ENCODE measurements at regions not wholly inside any gene's neighbourhood (a gene's known extent, or its start where the extent isn't known, plus 50 kb on each side); places are given as distances from the start of the nearest gene placed in this dataset.
"Not testable (repeated sequence)": the region's sequence is repeated elsewhere in the genome, so short reads cannot be mapped to it uniquely, and the experiment has no call there.

DNA sequence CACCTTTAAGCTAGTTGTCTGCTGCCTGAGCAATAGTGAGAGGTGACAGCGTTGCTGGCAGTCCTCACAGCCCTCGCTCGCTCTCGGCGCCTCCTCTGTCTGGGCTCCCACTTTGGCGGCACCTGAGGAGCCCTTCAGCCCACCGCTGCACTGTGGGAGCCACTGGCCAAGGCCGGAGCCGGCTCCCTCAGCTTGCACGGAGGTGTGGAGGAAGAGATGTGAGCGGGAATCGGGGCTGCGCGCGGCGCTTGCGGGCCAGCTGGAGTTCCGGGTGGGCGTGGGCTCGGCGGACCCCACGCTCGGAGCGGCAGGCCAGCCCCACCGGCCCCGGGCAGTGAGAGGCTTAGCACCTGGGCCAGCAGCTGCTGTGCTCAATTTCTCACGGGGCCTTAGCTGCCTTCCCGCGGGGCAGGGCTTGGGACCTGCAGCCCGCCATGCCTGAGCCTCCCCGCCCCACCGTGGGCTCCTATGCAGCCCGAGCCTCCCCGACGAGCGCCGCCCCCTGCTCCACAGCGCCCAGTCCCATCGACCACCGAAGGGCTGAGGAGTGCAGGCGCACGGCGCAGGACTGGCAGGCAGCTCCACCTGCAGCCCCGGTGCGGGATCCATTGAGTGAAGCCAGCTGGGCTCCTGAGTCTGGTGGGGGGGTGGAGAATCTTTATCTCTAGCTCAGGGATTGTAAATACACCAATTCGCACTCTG, 1424.5 kb downstream of the EFNA5 start:
- DNase-seq (ENCODE audit: low read depth in 2 of 2), result not testable (repeated sequence)

DNA sequence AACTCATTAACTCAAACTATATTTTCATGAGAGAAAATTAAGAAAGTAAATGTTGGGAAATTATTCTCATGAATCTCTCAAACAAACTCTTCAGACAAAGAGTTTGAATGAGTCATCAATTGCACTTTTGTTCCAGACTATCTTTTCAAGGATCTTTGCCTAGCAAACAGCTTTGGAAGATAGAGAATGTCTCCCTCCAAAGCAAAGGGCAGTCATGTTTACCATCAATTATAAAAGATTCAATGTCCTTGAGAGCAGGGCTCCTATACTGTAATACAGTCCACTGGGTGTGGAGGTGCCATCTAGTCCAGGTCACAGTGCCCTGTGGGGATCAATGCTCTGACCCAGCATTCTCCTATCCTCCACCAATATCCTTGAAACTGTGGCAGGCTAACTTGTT, 1429.3 kb downstream of the EFNA5 start:
- no peak for DNase-seq (ENCODE audit: low read depth in 2 of 2)

DNA sequence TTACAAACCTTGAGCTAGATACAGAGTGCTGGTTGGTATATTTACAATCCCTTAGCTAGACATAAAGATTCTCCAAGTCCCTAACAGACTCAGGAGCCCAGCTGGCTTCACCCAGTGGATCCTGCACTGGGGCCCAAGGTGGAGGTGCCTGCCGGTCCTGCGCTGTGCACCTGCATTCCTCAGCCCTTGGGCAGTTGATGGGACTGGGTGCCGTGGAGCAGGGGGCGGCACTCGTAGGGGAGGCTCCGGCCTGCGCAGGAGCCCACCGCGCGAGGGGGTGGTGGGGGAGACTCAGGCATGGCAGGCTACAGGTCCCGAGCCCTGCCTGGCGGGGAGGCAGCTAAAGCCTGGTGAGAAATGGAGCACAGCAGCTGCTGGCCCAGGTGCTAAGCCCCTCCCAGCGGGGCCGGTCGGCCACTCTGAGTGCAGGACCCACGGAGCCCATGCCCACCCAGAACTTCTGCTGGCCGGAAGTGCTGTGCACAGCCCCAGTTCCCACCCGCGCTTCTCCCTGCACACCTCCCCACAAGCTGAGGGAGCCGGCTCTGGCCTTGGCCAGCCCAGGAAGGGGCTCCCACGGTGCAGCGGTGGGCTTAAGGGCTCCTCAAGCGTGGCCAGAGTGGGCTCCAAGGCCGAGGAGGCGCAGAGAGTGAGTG, 1464.7 kb downstream of the EFNA5 start:
- no peak for DNase-seq (ENCODE audit: low read depth in 2 of 2)

DNA sequence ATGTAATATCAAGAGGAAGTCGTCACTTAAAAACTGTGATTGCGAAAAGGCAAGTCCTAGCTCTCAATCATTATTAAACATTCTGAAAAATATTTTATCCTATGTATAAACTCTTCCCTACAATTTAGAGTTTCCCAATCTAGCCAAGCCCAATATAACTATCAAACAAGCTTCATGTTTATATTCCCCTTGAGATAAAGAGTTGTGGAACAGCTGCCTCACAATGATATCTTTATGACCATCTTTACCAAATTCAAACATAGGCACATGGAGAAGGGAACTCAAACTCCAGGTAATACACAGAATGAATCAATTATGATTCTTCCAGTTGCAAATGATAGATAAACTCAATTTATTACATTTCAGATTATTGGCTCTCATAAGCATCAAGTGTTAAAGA, 1468.7 kb downstream of the EFNA5 start:
- DNase-seq (ENCODE audit: low read depth in 2 of 2), result no peak

DNA sequence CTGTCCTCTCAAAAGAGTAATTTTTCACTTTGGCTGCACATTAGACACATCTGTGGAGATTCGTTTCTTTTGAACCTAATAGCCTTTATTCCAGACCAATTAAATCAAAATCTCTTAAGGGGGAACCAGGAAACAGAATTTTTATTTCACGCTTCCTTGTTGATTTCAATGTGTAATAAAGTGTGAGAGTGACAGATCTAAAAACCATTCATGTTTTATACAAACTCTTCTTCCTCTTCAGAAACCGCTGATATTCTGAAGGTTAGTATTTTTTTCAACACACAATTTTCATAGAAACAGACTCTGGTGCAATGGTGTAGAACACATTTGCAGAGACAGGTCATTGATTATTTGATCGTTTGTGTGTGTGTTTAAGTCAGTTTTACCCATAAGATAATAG, 1469.8 kb downstream of the EFNA5 start:
- no peak for DNase-seq (ENCODE audit: low read depth in 2 of 2)

DNA sequence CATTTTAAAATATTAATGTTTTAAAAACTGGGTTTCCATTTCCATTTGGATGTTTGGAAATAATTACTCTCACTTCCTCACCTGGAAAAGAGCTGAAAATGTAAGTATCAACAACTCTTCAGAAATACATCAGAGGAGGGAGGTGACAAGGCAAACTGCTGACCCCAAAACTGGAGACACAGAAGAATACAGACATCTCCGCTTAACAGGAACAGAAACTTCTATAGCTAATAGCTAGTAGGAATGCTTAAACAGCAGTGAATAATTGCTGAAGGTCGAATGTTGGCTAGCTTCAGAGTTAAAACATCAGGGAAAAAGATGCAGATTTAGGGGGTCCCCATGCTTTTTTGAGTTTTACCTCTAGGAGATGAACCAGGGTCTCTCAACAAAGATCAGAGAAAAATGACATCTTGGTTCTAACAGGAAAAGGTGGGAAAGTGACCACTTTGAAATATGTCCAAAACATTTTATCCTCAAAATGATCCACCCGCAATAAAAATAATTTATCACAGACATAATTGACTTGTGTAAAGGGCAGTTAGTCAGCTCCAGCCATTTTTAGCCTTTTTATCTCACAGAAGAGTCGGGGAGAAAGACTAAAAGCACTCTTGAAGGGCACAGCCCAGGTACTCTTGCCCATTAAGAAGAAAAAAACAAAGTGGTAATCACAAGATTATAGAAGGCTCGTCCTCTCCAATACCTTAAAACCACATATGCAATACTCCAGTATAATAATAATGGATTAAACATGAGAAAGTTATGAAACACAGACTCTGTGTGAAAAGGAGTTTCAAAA, 1474.9 kb downstream of the EFNA5 start:
- no peak for DNase-seq (ENCODE audit: low read depth in 2 of 2)

DNA sequence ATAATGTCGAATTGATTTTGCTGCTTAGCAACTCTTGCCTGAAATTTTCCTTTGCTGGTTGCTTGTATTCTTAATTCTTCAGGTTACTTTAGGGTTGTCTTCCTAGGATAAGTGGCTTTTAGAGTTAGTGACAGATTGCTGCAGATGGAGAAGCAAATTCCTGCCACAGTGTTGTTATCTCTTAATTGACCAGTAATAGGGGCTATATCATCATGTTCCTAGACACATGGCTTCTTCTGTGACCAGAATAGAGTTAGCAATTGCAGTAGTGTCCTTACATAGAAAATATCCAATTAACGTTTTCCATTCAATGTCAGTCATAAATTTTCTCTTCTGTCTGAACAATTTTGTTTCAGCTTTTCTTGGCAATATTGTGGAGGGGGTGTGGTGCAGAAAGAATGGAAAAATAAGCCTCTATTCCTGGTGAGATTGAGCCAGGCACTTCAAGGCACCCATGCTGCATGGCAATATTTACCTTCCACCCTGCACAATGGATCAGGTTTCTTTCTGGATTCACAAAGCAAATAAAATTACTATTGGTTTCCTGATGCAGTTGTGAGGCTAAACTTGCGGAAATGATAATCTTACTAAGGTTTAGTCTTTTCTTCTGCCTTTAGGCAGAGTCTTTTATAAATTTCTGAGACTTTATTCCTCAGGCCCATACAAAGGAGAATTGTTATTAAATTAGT, 1481.5 kb downstream of the EFNA5 start:
- no peak for DNase-seq (ENCODE audit: low read depth in 2 of 2)

DNA sequence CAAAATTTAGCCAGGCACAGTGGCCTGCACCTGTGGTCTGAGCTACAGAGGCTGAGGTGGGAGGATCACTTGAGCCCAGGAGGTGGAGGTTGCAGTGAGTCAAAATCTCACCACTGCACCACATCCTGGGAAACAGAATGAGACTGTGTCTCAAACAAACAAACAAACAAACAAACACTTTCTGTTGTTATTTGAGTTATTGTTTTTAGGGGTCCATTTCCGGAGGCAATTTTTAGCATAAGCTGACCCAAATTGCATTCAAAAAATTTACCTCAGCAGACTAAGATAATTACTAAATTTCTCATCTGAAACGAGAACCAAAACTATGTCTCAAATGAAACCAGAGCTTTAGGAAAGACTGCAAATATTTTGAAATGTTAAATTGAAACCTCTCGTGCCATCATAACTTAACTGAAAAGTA, 1485.1 kb downstream of the EFNA5 start:
- DNase-seq (ENCODE audit: low read depth in 2 of 2), result no peak

DNA sequence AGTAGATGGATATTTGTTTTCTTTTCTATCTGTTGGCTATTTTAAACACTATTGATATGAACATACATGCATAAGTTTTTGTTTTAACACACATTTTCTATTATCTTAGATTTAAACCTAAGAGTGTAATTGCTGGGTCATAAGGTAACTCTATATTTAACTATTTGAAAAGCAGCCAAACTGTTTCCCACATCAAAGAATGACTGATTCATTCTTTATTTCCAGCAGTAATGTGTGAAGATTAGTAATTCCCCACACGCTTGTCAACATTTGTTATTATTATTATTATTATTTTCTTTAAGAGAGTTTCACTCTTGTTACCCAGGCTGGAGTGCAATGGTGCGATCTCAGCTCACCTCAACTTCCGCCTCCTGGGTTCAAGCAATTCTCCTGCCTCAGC, 1495.8 kb downstream of the EFNA5 start:
- DNase-seq (ENCODE audit: low read depth in 2 of 2), result no peak

DNA sequence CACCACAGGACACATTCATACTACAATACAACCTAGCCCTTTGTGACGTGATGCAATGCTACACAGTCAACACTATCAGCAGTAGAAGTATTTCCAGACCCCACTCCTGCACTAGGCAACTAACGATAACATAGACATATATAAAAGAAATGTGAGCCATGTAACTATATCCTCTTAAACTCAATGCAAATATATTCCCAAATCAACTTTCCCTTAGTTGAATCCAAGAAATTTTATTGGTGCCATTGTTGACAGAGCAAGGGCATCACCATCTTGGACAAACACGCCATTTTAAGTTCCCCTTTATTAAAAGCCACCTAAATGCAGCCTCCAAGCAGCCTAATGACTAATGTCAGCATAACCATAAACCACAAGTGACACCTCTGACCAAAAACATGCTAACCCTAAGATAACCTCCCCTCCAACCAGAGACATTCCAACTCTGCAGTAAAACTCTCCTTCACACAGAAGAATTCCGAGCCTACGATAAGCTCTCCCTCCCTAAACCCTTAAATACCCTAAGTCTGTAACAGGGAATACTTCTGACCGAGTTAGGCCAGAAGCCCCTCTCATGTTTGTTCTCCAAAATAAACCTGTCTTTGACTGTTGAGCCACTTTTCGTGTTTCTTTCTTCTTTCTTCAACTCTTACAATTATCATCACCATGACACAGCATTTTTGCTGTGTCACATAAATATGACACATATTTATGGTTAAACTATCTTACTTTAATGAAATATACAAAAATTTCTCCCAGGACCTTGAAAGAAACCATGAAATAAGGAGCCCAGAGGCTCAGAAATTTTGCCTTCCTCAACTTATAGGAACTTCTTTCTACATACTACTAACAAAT, 1497.8 kb downstream of the EFNA5 start:
- DNase-seq (ENCODE audit: low read depth in 2 of 2), result no peak

DNA sequence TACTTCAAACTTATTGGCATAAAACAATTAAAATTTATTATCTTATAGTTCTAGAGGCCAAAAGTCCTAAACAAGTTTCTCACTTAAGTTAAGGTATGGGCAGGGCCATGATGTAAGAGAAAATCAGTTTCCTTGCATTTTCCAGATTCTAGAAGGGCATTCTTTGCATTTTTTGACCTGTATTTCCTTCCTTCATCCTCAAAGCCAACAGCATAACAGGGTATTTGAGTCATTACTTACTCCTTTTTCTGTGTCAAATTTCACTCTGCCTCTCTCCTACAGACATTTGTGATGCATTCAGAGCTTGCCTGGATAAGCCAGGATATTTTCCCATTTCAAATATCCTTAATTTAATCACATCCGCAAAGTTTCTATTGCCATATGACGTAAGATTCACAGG, 1499.0 kb downstream of the EFNA5 start:
- DNase-seq (ENCODE audit: low read depth in 2 of 2), result no peak

DNA sequence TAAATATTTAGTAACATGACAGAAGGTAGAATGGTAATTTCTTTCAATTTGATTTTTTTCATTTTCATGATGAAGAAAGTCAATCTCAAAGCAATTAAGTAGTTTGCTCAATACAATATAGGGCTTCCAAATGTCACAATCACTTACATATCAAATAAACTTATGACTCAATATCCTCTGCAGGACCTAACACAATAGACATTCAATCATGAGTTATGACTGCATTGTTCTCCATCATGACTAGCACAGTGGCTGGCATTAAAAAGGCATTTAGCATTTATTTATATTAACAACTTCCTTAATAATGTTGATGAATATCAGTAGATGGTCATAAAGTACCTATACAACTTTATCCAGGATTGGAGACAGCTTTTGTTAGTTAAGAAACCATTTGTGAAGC, 1499.6 kb downstream of the EFNA5 start:
- DNase-seq (ENCODE audit: low read depth in 2 of 2), result no peak

DNA sequence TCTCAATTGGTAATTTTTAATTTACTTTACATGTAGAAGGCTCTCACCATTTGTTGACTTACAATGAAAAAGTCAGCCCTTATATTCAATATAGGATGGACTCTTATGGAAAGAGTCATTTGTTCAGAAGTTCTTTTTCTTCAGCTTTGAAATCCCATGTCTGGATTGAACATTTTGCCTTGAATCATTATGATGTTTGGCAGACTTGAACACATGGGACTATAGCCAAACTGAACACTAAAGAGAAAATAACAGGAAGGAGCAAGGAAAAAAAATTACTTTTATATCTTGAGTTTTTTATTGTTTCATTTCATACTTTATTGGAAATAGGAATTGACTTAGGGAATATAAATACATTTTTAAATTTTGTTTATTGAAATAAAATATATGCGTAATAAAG, 1503.0 kb downstream of the EFNA5 start:
- no peak for DNase-seq (ENCODE audit: low read depth in 2 of 2)

DNA sequence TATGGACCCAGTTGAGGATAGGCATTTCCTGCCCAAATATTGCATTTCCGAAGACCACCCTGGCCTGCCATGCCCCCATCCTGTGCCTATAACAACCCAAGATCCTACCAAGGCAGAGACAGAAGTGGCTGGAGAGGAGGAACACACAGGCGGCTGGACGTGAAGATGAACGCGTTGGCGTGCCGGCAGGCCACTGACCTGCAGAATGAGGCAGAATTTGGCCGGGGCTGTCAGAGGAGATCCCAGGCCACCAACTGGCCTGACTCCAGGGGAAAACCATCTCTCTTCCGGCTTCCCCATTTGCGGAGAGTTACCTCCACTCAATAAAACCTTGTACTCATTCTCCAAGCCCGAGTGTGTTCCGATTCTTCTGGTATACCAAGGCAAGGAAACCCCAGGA, 1507.5 kb downstream of the EFNA5 start:
- DNase-seq (ENCODE audit: low read depth in 2 of 2), result no peak

DNA sequence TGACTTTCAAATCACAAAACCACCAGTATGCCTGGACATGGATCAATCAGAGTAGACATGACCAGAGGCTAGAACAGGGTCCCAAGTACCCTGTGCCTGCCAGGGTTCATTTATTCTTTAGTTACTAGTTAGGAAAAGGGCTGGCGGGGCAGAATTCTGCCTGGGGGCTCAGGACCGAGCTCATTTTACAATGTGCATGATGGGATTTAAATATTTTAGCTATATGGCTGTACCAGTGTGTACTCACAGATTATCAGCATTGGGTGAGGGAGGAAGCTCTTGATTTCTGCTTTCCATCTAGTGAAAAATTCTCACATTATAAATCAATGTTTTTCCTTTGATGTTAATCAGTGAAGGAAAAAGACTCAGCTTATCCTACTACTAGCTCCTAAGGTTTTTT, 1511.1 kb downstream of the EFNA5 start:
- no peak for DNase-seq (ENCODE audit: low read depth in 2 of 2)

DNA sequence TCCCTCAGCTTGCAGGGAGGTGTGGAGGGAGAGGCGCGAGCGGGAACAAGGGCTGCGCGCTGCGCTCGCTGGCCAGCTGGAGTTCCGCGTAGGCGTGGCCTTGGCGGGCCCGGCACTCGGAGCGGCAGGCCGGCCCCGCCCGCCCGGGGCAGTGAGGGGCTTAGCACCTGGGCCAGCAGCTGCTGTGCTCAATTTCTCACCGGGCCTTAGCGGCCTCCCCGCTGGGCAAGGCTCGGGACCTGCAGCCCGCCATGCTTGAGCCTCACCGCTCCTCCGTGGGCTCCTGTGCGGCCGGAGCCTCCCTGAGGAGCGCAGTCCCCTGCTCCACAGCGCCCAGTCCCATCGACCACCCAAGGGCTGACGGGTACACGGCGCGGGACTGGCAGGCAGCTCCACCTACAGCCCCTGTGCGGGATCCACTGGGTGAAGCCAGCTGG, 1516.4 kb downstream of the EFNA5 start:
- no peak for DNase-seq (ENCODE audit: low read depth in 2 of 2)

DNA sequence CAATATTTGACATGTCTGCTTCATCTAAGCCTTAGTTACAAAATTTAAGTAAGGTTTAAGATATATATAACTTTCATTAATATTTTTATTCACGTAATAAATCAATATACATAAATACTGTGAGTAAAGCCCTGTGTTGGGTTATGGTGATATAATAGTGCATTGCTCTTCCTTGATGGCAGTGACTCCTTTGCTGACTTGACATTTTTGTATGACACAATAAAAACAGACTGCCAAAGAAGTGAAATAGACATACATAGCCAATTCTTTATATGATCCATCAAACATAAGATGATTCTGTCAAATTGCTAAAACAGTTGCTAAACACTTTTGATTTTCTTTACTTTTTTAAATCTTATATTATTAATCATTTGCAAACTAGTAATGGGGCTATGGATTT, 1518.2 kb downstream of the EFNA5 start:
- DNase-seq (ENCODE audit: low read depth in 2 of 2), result no peak

DNA sequence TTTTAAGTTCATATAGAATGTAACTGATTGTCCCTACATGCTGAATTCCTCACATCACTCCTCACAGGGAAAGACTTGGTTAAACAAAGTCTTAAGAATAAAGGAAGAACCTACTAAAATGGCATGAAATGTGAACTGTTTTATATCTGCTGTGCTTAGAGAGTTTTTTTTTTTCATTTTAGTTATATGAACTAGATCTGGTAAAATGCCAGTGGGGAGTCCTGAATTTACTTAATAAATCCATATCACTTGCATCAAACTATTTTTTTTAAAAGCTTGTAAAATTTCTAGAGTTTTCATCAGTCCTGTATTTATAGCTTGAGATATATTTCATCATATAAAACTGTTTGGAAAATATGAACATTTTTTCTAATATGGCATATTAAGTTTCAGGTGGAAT, 1528.6 kb downstream of the EFNA5 start:
- DNase-seq (ENCODE audit: low read depth in 2 of 2), result no peak

DNA sequence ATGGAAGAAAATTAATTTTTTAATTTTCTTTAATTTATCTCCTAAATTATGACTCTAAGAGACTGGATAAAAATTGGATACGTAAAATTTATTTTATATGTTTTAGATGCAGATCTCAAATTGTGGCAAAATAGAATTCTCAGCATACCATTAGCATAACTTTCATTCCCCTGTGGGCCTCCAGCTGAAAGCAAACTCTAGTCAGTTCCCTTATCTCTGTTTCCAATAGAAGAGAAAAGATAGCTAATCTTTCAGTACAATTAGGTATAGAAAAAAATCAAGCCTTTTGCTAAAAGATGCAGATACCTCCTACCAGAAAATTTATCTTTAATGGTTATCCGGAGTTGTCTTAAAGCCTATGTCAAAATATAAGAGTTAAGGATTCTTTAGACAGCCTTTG, 1530.6 kb downstream of the EFNA5 start:
- no peak for DNase-seq (ENCODE audit: low read depth in 2 of 2)

DNA sequence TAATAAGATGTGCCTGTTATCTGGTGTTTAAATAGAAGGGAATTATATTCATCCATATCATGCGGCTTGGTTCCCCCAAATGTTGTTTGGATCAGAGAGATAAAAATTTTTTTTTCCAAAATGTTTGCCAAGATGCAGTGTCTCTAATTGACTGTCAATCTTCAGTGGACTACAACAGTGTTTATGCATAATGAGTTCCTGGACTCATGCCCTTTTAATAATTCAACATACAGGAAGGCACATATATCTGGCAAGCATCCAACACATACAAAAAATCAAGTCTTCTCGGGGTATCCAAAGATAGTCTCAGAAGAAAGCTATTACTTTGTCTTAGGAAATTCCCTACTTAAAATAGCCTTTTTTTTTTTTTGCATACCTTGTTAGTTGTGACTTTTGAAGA, 1534.7 kb downstream of the EFNA5 start:
- no peak for DNase-seq (ENCODE audit: low read depth in 2 of 2)

DNA sequence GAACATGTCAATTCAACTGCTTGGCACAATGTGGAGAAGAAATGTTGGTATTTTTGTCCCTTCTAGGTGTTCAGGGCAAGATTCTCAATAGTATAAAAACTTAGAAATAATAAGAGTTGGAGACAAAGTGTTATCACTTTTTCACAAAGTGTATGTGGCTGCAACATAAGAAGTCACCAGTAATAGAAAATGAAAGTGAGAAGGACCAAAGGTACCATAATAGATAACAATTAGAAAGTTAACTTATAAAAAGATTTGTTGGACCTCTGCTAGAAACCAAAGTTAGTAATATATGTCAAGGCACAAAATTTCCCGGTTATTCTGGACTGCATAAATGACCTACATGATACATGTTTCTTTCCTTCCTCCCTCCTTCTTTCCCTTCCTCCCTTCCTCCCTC, 1535.3 kb downstream of the EFNA5 start:
- no peak for DNase-seq (ENCODE audit: low read depth in 2 of 2)
